Suprapubic skin (tissue), 3 donors: ENCODE measurements at regions not wholly inside any gene's neighbourhood (a gene's known extent, or its start where the extent isn't known, plus 50 kb on each side); places are given as distances from the start of the nearest gene placed in this dataset.

Experiments
- POLR2A ChIP-seq, 2 donors: fragments of 450-650 bp; IDR thresholded peaks; one replicate each; pipeline ENCODE4 v1.6.1; 2017; ENCODE audit warnings: antibody characterized with exemption in 2 of 2, mild to moderate bottlenecking in 2 of 2, moderate library complexity in 2 of 2
- TF ChIP-seq, protein P1 (sequence below), 2 donors: fragments of 200-600 bp in 1 of 2; fragments of 450-650 bp in 1 of 2; sonication (generic) in 1 of 2; IDR thresholded peaks; one replicate each; pipeline ENCODE4 v1.5.1; 2016 to 2019; ENCODE audit warnings: antibody characterized with exemption in 2 of 2, mild to moderate bottlenecking in 1 of 2, moderate library complexity in 1 of 2

DNA sequence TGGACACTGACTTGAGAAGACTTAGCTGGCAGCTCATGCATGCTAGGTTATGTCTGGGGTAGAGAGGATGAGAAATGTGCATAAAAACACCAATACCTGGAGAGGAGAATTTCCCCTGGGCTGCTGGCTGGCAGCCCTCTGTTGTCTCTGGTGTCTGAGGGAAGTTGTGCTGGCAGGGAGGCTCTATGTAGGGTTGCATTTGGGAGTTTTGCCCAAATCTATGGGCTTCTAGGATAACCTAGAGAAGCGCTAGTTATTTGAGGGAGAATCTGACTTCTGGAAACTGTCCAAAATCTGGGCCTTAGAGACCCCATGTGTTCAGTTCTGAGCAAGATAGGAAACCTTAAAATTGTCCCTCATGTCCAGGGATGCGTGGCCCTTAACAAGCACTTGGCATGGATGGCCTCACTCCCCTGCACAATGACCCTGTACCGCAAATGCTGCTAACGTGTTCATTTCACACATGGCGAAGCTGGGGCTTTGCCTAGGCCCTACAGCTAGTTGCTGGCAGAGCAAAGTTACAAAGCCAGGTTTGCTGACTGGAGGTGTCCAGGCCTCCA lies 70.3 kb upstream of the ATP2B2 start:
- TF ChIP-seq POLR2A (IDR thresholded peaks at IDR 0.05), result no peak
- TF ChIP-seq, protein P1, sequence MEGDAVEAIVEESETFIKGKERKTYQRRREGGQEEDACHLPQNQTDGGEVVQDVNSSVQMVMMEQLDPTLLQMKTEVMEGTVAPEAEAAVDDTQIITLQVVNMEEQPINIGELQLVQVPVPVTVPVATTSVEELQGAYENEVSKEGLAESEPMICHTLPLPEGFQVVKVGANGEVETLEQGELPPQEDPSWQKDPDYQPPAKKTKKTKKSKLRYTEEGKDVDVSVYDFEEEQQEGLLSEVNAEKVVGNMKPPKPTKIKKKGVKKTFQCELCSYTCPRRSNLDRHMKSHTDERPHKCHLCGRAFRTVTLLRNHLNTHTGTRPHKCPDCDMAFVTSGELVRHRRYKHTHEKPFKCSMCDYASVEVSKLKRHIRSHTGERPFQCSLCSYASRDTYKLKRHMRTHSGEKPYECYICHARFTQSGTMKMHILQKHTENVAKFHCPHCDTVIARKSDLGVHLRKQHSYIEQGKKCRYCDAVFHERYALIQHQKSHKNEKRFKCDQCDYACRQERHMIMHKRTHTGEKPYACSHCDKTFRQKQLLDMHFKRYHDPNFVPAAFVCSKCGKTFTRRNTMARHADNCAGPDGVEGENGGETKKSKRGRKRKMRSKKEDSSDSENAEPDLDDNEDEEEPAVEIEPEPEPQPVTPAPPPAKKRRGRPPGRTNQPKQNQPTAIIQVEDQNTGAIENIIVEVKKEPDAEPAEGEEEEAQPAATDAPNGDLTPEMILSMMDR (IDR thresholded peaks at IDR 0.05), result no peak
